ENCODE measurements at regions not wholly inside any gene's neighbourhood (a gene's known extent, or its start where the extent isn't known, plus 50 kb on each side); places are given as distances from the start of the nearest gene placed in this dataset.
"Not testable (repeated sequence)": the region's sequence is repeated elsewhere in the genome, so short reads cannot be mapped to it uniquely, and the experiment has no call there.

DNA sequence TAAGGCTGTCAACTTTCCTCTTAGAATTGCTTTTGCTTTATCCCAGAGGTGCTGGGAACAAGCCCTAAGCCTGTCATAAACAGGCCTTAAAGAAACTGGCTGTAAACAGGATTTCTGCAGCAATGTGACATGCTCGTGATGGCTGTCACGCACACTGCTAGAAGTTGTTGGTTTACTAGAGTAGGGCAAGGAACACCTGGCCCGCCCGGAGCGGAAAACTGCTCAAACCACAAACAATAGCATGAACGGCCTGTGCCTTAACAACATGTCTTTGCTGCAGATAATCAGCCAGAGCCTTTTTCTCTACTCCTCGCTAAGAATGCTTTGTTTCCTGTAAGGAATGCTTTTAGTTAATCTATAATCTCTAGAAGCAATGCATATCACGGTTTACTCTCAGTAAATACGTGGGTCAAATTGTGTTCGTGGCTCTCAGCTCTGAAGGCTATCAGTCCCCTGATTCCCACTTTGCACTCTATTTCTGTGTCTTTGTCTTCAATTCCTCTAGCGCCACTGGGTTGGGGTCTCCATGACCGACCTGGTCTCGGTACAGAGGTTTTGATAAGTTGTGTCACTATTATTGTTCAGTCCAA, 318.3 kb downstream of the GLUD2 start:
- DNase-seq (no peak), ATAC-seq (ENCODE audit: poor library complexity) (no peak)
- intact Hi-C loops (cut with DNase I) = no loop called here

GRCh38 chrX:121374471-121374870, 327.1 kb downstream of the GLUD2 start:
- DNase-seq (no peak), ATAC-seq (ENCODE audit: poor library complexity) (no peak)
- intact Hi-C loops (cut with DNase I) = no loop called here

DNA sequence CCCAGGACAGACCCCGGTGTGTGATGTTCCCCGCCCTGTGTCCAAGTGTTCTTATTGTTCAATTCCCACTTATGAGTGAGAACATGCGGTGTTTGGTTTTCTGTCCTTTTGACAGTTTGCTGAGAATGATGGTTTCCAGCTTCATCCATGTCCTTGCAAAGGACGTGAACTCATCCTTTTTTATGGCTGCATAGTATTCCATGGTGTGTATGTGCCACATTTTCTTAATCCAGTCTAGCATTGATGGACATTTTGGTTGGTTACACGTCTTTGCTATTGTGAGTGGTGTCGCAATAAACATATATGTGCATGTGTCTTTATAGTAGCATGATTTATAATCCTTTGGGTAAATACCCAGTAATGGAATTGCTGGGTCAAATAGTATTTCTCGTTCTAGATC, 334.5 kb downstream of the GLUD2 start:
- DNase-seq; ATAC-seq (ENCODE audit: poor library complexity); intact Hi-C loops (cut with DNase I): not testable (repeated sequence)

- no peak for ATAC-seq (ENCODE audit: poor library complexity)
- intact Hi-C loops (cut with DNase I) = no loop called here
- no peak for DNase-seq
Measured at GRCh38 chrX:121389976-121390714, 342.7 kb downstream of the GLUD2 start.

GRCh38 chrX:121405826-121406225, 358.4 kb downstream of the GLUD2 start:
- intact Hi-C loops (cut with DNase I) = no loop called here
- no peak for DNase-seq

GRCh38 chrX:121407627-121408026, 360.2 kb downstream of the GLUD2 start:
- intact Hi-C loops (cut with DNase I) = no loop called here
- DNase-seq = no peak
- no peak for ATAC-seq (ENCODE audit: poor library complexity)

More at GRCh38 chrX:121405826-121406225, 358.4 kb downstream of the GLUD2 start:
- no peak for ATAC-seq (ENCODE audit: poor library complexity)

DNA sequence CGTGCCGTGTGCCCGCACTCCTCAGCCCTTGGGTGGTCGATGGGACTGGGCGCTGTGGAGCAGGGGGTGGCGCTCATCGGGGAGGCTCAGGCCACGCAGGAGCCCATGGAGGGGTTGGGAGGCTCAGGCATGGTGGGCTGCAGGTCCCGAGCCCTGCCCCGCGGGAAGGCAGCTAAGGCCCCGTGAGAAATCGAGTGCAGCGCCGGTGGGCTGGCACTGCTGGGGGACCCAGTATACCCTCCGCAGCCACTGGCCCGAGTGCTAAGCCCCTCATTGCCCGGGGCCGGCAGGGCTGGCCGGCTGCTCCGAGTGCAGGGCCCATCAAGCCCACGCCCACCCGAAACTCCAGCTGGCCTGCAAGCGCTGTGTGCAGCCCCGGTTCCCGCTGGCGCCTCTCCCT, 384.1 kb downstream of the GLUD2 start:
- DNase-seq; ATAC-seq (ENCODE audit: poor library complexity): not testable (repeated sequence)

GRCh38 chrX:121433289-121433688, 385.9 kb downstream of the GLUD2 start:
- intact Hi-C loops (cut with DNase I) = no loop called here
- no peak for DNase-seq
- ATAC-seq (ENCODE audit: poor library complexity) = no peak

More for the DNA sequence above, 384.1 kb downstream of the GLUD2 start:
- intact Hi-C loops (cut with DNase I) = not testable (repeated sequence)

GRCh38 chrX:121437666-121438065, 390.3 kb downstream of the GLUD2 start:
- ATAC-seq (ENCODE audit: poor library complexity); intact Hi-C loops (cut with DNase I); DNase-seq: not testable (repeated sequence)

DNA sequence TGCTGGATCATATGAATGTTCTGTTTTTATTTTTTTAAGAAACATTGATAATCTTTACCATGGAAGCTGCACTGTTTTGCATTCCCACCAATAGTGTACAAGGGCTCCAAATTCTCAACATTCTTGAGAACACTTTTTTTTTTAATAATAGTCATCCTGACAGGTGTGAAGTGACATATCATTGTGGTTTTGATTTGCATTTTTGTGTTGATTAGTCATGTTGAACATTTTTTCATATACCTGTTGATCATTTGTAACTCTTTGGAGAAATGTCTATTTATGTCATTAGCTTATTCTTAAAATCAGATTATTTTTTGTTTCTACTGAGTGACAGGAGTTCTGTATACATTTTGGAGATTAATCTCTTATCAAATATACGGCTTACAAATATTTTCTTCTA, 408.5 kb downstream of the GLUD2 start:
- intact Hi-C loops (cut with DNase I) = no loop called here
- ATAC-seq (ENCODE audit: poor library complexity) (no peak), DNase-seq (no peak)

- DNase-seq (no peak), ATAC-seq (ENCODE audit: poor library complexity) (no peak)
- intact Hi-C loops (cut with DNase I) = no loop called here
Measured at GRCh38 chrX:121456315-121456714, 408.9 kb downstream of the GLUD2 start.

DNA sequence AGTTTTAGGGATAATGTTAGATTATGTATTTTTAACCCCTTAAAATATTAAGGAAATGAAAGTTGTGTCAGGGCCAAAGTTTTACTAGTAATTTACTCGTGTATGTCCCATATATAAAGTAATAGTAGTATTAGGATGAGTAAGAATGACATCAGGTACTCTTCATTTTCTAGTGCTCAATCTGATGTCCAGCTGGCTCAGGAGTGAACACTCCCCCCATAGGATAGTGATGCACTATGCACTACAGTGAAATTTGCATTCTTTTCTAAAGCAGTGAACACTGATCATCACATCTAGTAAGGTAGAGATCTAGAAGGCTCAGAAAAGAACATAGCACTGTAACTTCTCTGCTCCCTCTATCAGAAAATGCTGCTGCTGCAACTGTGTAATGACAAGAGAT, 409.7 kb downstream of the GLUD2 start:
- intact Hi-C loops (cut with DNase I) = no loop called here
- DNase-seq = no peak
- no peak for ATAC-seq (ENCODE audit: poor library complexity)

DNA sequence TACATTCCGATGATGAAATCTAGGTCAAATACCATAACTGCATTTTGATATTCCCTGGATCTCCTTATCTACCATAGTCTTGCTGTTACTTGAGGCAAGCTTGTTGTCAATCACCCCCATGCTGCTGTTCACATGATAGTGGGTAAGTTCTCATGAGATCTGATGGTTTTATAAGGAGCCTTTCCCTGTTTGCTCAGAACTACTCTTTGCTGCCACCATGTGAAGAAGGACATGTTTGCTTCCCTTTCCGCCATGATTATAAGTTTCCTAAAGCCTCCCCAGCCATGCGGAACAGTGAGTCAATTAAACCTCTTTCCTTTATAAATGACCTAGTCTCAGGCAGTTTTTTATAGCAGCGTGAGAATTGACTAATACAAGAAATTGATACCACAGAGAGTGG, 432.0 kb downstream of the GLUD2 start:
- ATAC-seq (ENCODE audit: poor library complexity) (no peak), DNase-seq (no peak)
- intact Hi-C loops (cut with DNase I) = no loop called here

DNA sequence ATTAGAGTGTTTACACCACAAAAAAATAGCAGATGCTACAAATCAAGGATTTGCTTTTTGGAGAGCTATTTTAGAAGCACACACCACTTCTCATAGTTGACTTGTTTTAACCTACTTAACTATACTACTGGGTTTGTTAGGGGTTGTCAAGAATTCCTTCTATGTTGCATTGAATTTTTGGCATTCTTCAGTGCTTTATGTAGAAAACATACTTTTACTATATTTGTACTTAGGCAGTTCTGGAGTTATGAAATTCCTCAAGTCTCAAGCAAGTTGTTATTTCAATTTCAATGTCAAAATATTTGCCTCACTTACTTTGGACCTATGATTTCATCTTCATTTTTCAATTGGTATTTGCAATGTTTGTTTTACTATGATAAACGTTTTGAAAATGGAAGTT, 449.6 kb downstream of the GLUD2 start:
- ATAC-seq (ENCODE audit: poor library complexity) = no peak
- intact Hi-C loops (cut with DNase I) = no loop called here

DNA sequence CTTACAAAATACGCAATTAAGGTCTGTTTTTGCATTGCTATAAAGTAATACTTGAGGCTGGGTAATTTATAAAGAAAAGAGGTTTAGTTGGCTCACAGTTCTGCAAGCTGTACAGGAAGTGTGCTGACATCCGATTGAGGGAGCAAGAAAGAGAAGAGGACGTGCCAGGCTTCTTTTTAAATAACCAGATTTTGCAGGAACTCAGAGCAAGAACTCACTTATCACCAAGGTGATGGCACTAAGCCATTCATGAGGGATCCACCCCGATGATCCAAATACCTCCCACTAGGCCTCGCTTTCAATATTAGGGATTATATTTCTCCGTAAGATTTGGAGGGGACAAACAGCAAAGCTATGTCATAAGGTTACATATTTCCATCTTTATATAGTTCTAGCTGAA, 456.7 kb downstream of the GLUD2 start:
- no peak for DNase-seq
- ATAC-seq (ENCODE audit: poor library complexity) = no peak
- intact Hi-C loops (cut with DNase I) = no loop called here

More for the DNA sequence above, 449.6 kb downstream of the GLUD2 start:
- no peak for DNase-seq

DNA sequence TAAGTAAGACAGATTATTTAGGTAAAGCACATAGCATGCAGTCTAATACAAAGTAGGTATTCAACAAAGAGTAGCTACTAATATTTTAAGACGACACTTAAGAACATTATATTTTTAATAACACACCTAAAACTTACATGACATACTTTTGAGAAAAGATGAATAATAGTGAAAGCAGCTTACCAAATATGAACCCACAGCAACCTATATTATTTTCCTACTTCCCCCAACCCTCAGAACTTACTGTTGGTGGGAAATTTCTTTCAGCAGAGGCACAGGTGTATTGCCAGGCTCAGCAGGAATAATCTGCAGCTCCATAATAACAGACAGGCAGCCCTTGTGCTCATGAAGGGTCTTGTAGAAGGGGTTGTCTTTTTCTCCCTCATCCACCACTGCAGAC, 498.9 kb downstream of the GLUD2 start:
- intact Hi-C loops (cut with DNase I) = no loop called here
- DNase-seq (no peak), ATAC-seq (ENCODE audit: poor library complexity) (no peak)

DNA sequence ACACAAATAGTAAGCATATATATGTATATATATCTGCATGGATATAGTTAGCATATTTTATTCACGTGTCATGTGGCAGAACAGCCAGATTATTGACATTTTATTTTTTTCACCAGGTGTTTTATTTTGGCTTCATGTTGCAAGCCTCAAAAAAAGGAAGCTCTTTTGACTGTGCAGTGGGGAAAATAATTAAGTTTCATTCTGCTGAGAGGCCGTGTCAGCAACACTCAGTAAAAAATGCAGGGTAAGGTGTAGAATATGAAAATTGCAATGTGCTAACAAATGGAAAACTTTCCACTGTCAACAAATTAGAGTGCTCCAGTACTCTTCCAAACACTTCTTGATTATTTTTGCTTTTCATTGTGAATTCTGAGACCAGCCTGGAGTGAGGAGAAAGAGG, 511.5 kb downstream of the GLUD2 start:
- no peak for ATAC-seq (ENCODE audit: poor library complexity)
- intact Hi-C loops (cut with DNase I) = no loop called here
- no peak for DNase-seq

- DNase-seq (no peak), ATAC-seq (ENCODE audit: poor library complexity) (no peak)
- intact Hi-C loops (cut with DNase I) = no loop called here
Measured at GRCh38 chrX:121562616-121563015, 515.2 kb downstream of the GLUD2 start.

DNA sequence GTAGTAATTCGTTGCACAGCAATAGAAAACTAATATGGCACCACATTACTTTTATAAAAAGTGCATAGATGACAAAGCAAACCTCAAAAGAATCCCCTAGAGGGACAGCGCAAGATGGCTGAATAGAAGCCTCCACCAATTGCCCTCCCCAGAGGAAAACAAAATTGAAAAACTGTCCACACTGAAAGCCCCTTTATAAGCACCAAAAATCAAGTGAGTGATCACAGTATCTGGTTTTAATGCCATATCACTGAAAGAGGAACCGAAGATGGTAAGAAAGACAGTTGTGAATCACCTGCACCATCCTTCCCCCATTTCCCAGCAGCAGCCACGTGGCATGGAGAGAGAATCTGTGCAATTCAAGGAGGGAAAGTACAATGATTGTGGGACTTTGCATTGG, 522.2 kb downstream of the GLUD2 start:
- no peak for DNase-seq
- ATAC-seq (ENCODE audit: poor library complexity) = no peak
- intact Hi-C loops (cut with DNase I) = no loop called here

GRCh38 chrX:121570072-121570841, 522.8 kb downstream of the GLUD2 start:
- intact Hi-C loops (cut with DNase I) = no loop called here

More at GRCh38 chrX:121570072-121570841, 522.8 kb downstream of the GLUD2 start:
- no peak for DNase-seq
- no peak for ATAC-seq (ENCODE audit: poor library complexity)
